OCI-LY1 (cell line): ENCODE measurements at regions not wholly inside any gene's neighbourhood (a gene's known extent, or its start where the extent isn't known, plus 50 kb on each side); places are given as distances from the start of the nearest gene placed in this dataset.

Experiments
- EZH2 ChIP-seq: fragments of 200-600 bp; sonication (generic), shearing (Covaris generic); IDR thresholded peaks from 2 replicates; pipeline ENCODE4 v1.8.0; 2017; ENCODE audit warnings: borderline replicate concordance, mixed run types, mild to moderate bottlenecking, antibody characterized with exemption, low read length, moderate library complexity, mixed read lengths
- TF ChIP-seq, protein P1 (sequence below): fragments of 200-600 bp; sonication (generic), shearing (Covaris generic); IDR thresholded peaks from 2 replicates; pipeline ENCODE4 v1.5.1; 2017; ENCODE audit warnings: mild to moderate bottlenecking, antibody characterized with exemption, low read length, moderate library complexity, mixed read lengths

DNA sequence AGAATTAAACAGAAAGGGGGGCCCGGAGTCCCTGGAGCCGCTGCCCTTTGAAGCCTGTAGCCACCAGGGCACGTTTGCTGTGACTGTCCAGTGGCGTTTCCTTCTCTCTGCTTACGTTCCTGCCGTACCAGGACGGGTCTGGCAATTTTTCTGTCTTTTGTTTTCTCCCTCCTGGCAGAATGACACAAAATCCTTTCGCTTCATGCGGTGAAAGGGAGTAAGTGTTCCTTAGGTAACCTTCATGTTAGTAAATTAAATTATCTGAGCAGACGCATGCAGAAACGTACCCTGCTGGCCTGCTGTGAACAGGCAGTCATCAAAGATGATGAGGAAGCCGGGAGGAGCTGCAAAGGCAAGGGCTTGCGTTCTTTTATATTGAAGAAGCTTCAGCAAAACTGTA, 299.3 kb upstream of the ARGLU1 start:
- TF ChIP-seq, protein P1, sequence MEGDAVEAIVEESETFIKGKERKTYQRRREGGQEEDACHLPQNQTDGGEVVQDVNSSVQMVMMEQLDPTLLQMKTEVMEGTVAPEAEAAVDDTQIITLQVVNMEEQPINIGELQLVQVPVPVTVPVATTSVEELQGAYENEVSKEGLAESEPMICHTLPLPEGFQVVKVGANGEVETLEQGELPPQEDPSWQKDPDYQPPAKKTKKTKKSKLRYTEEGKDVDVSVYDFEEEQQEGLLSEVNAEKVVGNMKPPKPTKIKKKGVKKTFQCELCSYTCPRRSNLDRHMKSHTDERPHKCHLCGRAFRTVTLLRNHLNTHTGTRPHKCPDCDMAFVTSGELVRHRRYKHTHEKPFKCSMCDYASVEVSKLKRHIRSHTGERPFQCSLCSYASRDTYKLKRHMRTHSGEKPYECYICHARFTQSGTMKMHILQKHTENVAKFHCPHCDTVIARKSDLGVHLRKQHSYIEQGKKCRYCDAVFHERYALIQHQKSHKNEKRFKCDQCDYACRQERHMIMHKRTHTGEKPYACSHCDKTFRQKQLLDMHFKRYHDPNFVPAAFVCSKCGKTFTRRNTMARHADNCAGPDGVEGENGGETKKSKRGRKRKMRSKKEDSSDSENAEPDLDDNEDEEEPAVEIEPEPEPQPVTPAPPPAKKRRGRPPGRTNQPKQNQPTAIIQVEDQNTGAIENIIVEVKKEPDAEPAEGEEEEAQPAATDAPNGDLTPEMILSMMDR, result no peak
- no peak for TF ChIP-seq EZH2
